ENCODE measurements at regions not wholly inside any gene's neighbourhood (a gene's known extent, or its start where the extent isn't known, plus 50 kb on each side); places are given as distances from the start of the nearest gene placed in this dataset.
"Not testable (repeated sequence)": the region's sequence is repeated elsewhere in the genome, so short reads cannot be mapped to it uniquely, and the experiment has no call there.

- DNase-seq: no peak
These were observed 586.3 kb upstream of the USP24 start for GRCh38 chr1:55801481-55801880.

DNA sequence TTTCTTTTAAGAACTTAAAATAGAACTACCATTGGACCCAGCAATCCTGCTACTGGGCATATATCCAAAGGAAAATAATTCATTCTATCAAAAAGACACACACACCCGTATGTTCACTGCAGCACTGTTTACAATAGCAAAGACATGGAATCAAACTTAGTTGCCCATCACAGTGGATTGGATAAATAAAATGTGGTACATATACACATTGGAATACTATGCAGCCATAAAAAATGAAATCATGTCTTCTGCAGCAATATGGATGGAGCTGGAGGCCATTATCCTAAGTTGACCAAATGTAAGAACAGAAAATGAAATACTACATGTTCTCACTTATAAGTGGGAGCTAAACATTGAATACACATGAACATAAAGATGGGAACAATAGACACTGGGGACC is 585.3 kb upstream of the USP24 start:
- DNase-seq: no peak

GRCh38 chr1:55793856-55794255 is 578.7 kb upstream of the USP24 start:
- no peak for DNase-seq

DNA sequence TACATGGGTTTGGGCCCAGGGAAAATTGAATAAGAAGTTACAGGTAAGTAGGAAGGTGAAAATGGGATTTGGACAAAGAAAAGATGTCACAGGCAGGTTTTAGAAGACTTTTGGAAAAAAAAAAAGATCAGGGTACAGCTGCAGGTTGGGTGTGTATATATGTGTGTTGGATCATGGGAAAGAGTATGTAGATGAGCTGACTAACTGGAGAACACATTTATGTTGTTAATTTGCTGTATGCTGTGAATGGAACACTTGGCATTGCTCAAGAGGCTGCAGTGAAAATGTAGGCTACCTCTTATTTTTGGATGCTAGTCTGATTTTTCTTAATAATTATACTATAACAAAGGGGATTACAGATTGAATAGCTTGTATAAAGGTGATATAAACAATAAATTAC is 577.7 kb upstream of the USP24 start:
- no peak for DNase-seq

DNA sequence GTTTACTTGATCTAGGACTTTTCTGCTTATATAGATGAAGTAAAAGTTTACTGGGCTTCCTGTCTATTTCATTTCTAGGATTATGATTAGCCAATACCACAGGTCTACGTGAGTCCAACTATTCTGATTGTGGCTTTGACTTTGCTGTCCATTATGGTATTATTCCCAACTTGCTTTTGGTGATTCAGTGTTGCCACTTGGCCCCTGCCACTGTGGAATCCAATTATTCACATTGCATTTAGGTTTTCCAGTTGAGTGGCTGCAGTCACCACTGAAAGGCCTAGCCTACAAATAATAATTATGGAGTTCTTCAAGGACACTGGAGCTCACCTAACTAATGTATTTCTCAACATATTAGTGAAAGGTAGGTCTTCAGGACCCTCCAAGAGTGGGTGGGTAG is 574.3 kb upstream of the USP24 start:
- DNase-seq: no peak

GRCh38 chr1:55786396-55786795 is 571.2 kb upstream of the USP24 start:
- no peak for DNase-seq

- DNase-seq: not testable (repeated sequence)
These were observed 569.8 kb upstream of the USP24 start for GRCh38 chr1:55784941-55785450.

- DNase-seq: peak; percentile 81
These were observed 566.8 kb upstream of the USP24 start for GRCh38 chr1:55781944-55782482.

DNA sequence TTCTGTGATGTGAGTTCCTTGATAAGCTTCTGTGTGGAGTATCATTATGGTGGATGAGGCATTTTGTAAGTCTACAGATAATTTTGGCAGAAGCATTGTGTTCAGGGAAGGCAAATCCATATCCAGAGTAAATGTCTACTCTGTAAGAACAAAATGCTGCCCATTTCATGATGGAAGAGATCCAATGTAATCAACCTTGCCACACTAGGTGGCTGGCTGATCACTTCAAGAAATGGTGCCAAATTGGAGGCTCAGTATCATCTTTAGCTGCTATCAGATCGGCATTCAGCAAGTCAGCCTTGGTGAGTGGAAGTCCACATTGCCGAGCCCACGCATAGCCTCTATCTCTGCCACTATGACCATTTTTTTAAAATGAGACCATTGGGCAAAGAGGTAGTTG is 565.8 kb upstream of the USP24 start:
- DNase-seq: no peak

DNA sequence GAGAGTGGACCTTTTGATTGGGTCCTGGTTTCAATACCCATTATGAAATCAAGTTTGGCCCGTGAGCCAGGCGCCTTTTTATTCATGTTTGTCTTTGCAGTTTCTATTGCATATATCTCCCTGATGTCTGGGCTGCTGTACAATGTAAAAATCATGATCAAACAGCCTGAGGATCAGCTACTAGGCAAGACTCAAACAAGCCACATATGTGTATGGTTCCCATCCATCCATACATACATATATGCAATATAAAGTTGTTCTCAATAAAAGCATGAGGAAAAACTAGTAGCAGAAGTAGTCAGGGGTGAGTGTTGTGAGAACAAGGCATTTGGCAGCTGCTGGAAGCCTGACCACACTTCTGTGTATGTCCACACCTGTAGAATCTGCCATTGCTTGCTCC is 562.4 kb upstream of the USP24 start:
- no peak for DNase-seq

GRCh38 chr1:55775007-55775406 is 559.8 kb upstream of the USP24 start:
- no peak for DNase-seq

DNA sequence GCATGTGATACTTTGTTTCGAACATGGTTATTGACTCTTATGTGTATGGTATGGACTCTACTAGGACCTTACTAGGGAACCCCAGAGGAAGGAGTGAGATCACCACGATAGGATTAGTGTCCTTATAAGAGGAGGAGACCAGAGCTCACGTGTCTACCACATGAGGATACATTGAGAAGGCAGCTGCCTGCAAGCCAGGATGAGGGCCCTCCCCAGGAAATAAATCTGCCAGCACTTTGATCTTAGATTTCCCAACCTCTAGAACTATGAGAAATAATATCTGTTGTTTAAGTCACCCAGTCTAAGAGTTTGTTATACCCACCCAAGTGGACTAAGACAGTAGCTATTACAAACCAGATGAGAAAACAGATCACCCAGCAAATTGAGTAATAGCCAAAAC is 559.3 kb upstream of the USP24 start:
- DNase-seq: no peak

- no peak for DNase-seq
These were observed 558.2 kb upstream of the USP24 start for GRCh38 chr1:55773211-55773940.

GRCh38 chr1:55768327-55768952 is 553.3 kb upstream of the USP24 start:
- DNase-seq: no peak

GRCh38 chr1:55767171-55767570 is 552.0 kb upstream of the USP24 start:
- no peak for DNase-seq

DNA sequence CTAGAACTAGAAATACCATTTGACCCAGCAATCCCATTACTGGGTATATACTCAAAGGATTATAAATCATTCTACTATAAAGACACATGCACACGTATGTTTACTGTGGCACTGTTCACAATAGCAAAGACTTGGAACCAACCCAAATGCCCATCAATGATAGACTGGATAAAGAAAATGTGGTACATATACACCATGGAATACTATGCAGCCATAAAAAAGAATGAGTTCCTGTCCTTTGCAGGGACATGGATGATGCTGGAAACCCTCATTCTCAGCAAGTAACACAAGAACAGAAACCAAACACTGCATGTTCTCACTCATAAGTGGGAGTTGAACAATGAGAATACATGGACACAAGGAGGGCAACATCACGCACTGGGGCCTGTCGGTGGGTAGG is 550.3 kb upstream of the USP24 start:
- not testable (repeated sequence) for DNase-seq

GRCh38 chr1:55751776-55752175 is 536.6 kb upstream of the USP24 start:
- DNase-seq: no peak

DNA sequence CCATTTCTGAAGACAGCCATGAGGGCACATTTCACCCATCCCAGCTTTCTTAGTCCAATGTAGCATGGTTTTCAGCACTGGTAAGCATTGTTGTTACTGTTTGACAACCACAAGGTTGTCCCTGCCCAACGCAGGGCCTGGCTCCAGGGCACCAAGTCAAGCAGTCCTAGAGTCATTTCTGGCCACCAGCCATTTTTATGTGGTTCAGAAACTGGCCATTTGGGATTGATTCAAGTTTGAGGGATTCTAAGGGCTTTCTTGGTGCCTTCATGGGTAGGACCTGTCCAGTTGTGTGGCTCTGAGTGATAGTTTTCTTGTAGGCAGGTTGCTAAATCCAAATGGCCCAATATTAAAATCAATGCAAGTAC is 535.4 kb upstream of the USP24 start:
- no peak for DNase-seq

GRCh38 chr1:55749975-55750627 is 534.9 kb upstream of the USP24 start:
- no peak for DNase-seq

DNA sequence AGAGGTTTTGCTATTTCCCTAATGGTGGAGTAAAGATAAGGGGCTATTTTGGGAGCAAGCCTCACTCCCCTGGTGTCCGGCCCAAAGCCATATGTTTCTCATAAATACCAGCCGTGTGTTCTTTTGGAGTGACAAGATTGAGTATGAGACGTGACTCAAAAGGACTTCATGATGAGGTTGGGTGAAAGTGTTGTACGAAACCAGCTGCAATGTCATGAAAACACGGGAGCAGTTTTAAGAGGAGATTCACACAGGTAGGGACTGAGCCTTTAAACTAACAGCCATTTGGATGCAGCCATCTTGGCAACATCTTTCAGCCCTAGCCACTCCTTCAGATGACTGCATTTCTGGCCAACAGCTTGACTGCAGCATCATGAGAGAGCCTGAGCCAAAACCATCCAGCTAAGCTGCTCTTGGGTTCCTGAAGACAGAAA is 532.3 kb upstream of the USP24 start:
- no peak for DNase-seq

GRCh38 chr1:55746710-55747109 is 531.5 kb upstream of the USP24 start:
- DNase-seq: no peak

- no peak for DNase-seq
These were observed 526.4 kb upstream of the USP24 start for GRCh38 chr1:55741516-55741915.

DNA sequence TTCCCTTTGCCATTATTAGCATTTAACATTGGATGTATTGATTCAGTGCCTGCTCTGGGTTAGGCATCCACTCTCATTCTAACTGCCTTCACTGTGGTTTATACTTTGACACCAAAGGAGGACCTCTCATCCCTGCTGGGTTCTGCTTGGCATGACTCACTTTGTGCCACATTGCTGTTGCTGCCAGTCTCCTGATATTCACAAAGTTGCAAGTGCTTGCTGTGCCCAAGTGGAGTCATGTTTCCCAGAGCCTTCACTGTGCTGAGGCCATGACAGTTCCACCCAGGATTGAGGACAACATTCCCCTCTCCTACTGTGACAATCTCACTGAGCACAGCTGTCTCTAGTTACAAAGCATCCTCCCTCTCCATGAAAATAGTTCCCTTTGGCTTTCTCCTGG is 519.9 kb upstream of the USP24 start:
- no peak for DNase-seq

DNA sequence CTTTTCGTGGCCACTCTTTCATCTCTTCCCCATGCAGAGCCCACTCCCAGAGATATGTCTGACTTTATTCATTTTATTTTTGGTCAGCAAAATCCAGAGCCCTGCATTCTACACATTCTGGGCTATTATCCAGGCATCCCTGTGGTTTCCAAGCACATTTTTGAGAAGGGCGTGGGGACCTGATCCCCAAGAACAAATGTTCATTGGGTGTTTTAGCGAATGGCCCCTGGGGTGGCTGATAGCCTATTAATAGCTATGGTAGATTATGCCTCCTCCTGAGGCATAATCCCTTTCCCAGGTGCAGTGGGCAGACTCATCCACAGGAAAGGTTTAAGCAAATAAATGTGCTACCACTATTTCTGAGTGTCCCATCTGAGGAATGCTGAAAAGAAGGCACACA is 511.8 kb upstream of the USP24 start:
- no peak for DNase-seq
